D721Med (cell line): ENCODE measurements at regions not wholly inside any gene's neighbourhood (a gene's known extent, or its start where the extent isn't known, plus 50 kb on each side); places are given as distances from the start of the nearest gene placed in this dataset.

ENCODE experiments used
- DNase-seq: peaks from one replicate; pipeline ENCODE4 v3.0.0; 2011; ENCODE audit warnings: low spot score; ENCODE audit not compliant: insufficient read length
- FAIRE-seq: peaks from 2 replicates; lab custom pipeline; 2011; peaks lifted over from hg19 to GRCh38; lab: Jason Lieb, UNC
- TF ChIP-seq, protein P1 (sequence below): IDR thresholded peaks from 2 replicates; pipeline ENCODE4 v1.5.1; 2012; ENCODE audit warnings: mild to moderate bottlenecking, control low read depth; ENCODE audit not compliant: insufficient read depth; ENCODE audit errors: missing control alignments

DNA sequence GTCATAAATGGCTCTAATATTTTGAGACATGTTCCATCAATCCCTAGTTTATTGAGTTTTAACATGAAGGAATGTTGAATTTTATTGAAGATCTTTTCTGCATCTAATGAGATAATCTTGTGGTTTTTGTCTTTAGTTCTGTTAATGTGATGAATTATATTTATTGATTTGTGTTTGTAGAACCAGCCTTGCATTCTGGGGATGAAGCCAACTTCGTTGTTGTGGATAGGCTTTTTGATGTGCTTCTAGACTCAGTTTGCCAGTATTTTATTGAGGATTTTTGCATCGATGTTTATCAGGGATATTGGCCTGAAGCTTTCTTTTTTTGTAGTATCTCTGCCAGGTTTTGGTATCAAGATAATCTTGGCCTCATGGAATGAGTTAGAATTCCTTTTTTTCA lies 72.0 kb upstream of the CD96 start:
- TF ChIP-seq, protein P1, sequence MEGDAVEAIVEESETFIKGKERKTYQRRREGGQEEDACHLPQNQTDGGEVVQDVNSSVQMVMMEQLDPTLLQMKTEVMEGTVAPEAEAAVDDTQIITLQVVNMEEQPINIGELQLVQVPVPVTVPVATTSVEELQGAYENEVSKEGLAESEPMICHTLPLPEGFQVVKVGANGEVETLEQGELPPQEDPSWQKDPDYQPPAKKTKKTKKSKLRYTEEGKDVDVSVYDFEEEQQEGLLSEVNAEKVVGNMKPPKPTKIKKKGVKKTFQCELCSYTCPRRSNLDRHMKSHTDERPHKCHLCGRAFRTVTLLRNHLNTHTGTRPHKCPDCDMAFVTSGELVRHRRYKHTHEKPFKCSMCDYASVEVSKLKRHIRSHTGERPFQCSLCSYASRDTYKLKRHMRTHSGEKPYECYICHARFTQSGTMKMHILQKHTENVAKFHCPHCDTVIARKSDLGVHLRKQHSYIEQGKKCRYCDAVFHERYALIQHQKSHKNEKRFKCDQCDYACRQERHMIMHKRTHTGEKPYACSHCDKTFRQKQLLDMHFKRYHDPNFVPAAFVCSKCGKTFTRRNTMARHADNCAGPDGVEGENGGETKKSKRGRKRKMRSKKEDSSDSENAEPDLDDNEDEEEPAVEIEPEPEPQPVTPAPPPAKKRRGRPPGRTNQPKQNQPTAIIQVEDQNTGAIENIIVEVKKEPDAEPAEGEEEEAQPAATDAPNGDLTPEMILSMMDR, result no peak
- no peak for FAIRE-seq
- DNase-seq, result no peak

DNA sequence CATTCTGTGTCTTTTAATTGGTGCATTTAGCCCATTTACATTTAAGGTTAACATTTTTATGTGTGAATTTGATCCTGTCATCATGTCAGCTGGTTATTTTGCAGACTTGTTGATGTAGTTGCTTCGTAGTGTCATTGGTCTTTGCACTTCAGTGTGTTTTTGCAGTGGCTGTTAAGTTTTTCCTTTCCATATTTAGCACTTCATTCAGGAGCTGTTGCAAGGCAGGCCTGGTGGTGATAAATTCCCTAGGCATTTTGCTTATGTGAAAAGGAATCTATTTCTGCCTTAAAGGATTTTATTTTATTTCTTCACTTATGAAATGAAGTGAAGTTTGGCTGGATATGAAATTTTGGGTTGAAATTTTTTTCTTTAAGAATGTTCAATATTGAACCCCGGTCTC lies 70.2 kb upstream of the CD96 start:
- DNase-seq (no peak), FAIRE-seq (no peak)
- TF ChIP-seq, protein P1, result no peak

DNA sequence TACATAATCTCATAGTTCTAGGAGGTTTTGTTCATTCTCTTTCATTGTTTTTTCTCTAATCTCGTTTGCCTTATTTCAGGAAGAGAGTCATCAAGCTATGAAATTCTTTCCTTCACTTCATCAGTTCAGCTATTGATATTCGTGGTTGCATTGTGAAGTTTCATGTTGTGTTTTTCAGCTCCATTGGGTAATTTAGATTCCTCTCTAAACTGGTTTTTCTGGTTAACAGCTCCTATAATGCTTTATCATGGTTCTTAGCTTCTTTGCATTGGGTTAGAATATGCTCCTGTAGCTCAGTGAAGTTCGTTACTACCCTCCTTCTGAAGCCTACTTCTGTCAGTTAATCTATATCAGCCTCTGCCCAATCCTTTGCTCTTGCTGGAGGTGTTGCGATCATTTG lies 69.4 kb upstream of the CD96 start:
- TF ChIP-seq, protein P1, result no peak
- no peak for DNase-seq
- FAIRE-seq, result no peak

DNA sequence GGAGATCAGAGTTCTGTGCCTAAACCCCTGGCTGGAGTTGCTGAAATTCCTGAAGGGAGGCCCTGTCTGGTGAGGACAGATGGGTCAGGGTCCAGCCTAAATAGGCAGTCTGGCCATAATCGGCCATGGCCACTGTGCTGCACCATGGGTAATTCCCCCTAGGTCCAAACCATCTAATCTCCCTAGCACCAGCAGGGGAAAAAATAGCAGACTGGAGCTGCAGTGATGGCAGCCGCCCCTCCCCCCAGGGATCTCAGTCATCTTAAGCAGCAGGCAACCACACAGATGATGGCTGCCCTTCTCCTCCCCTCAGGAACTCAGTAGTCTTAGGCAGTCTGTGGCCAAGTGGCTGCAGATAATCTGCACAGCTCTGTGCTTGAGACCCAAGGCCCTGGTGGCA lies 68.4 kb upstream of the CD96 start:
- DNase-seq, result no peak
- no peak for FAIRE-seq

DNA sequence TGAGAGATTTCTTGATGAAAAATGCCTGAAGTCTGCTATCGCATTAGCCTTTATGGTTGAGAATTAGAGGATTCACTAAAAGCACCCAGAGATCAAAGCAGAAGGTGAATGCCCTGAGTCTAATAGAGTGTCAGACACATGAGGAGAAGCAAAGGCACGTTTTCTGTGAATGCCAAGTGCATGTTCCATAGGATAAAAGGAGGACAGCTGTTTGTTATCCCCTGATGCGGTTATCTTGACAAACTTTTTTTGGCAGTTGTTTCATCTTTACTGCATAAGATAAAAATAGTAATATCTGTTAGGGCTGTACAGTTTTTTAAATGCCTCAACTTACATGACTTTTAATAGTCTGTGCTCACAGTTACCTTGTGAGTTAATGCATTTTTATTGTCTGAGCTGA lies 65.3 kb upstream of the CD96 start:
- TF ChIP-seq, protein P1, result no peak
- no peak for DNase-seq
- no peak for FAIRE-seq

More for the DNA sequence above, 68.4 kb upstream of the CD96 start:
- TF ChIP-seq, protein P1, result peak; percentile 6

DNA sequence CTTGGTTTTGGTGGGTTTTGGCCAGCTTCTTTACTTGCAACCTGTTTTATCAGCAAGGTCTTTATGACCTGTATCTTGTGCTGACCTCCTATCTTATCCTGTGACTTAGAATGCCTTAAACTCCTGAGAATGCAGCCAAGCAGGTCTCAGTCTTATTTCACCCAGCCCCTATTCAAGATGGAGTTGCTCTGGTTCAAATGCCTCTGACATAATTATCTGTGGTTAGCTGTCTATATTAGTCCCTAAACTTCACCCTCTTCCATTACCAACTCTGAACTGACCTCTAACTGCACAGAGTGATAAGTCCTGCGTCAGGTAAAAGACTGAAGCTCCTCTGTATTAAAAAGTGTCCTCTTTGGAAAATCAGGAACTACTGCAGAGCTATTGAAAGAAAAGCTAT lies 61.9 kb upstream of the CD96 start:
- DNase-seq (no peak), FAIRE-seq (no peak)
- TF ChIP-seq, protein P1, result no peak

DNA sequence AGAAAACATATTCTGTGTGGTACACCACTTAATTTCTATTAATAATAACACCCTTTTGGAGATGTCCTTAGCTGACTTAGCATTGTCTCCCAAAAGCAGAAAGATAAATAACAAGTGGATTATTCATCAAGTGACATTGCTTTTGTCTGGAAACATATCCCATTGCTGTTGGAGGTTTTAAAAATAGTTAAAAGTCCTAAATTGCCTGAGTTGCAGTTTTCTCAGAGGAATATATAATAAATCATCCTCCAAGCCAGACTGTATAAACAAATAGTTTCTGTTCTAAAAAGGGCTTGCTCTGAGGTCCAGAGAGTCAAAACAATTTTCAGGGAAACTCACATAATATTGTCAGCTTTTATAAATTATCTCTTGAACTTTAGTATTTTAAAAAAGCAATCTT lies 60.4 kb upstream of the CD96 start:
- TF ChIP-seq, protein P1, result no peak
- FAIRE-seq (no peak), DNase-seq (no peak)
